NB4 (cell line): ENCODE measurements at regions not wholly inside any gene's neighbourhood (a gene's known extent, or its start where the extent isn't known, plus 50 kb on each side); places are given as distances from the start of the nearest gene placed in this dataset.

Experiments
- MYC ChIP-seq: IDR thresholded peaks from 2 replicates; pipeline ENCODE4 v1.6.1; 2011; ENCODE audit warnings: low read depth, low read length
- TF ChIP-seq, protein P1 (sequence below): IDR thresholded peaks from one replicate; pipeline ENCODE4 v1.5.1; 2012; ENCODE audit warnings: low read depth, low read length

DNA sequence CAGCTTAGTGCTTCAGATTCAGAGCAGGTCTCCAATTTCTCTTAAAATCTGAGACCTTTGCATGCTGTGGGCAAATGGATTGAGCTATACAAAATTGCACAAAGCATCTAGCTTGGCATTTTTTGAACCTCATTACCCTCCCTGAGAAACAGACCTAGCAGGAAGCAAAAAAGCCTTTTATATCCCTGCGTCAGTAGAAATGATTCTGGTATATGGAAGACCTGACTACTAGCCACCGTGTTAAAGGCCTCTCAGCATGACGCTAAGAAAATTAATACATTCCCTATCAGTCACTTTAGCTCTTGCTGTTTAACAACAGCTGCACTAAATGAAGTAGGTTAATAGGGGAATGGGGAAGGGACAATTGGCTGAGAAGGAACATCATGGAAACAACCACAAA, 110.7 kb upstream of the SMLR1 start:
- TF ChIP-seq, protein P1, sequence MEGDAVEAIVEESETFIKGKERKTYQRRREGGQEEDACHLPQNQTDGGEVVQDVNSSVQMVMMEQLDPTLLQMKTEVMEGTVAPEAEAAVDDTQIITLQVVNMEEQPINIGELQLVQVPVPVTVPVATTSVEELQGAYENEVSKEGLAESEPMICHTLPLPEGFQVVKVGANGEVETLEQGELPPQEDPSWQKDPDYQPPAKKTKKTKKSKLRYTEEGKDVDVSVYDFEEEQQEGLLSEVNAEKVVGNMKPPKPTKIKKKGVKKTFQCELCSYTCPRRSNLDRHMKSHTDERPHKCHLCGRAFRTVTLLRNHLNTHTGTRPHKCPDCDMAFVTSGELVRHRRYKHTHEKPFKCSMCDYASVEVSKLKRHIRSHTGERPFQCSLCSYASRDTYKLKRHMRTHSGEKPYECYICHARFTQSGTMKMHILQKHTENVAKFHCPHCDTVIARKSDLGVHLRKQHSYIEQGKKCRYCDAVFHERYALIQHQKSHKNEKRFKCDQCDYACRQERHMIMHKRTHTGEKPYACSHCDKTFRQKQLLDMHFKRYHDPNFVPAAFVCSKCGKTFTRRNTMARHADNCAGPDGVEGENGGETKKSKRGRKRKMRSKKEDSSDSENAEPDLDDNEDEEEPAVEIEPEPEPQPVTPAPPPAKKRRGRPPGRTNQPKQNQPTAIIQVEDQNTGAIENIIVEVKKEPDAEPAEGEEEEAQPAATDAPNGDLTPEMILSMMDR, result no peak
- no peak for TF ChIP-seq MYC
